Kidney (tissue), 13 donors: ENCODE measurements at regions not wholly inside any gene's neighbourhood (a gene's known extent, or its start where the extent isn't known, plus 50 kb on each side); places are given as distances from the start of the nearest gene placed in this dataset.

Experiments used
- DNase-seq, 5 donors: peaks; one replicate each; pipeline ENCODE4 v3.0.0-alpha.2; 2013 to 2020
- FAIRE-seq: peaks from 2 replicates; lab custom pipeline; 2012; peaks lifted over from hg19 to GRCh38; lab: Jason Lieb, UNC
- H3K27ac ChIP-seq, 2 donors: one replicate each; pipeline ENCODE4 v1.7.0; 2013; ENCODE audit warnings: low read depth in 2 of 2, low read length in 2 of 2, inconsistent platforms in 1 of 2
- H3K27me3 ChIP-seq: one replicate; pipeline ENCODE4 v1.7.1; 2013; ENCODE audit warnings: low read length, inconsistent platforms; ENCODE audit not compliant: control insufficient read depth, insufficient read depth
- H3K36me3 ChIP-seq, 3 donors: one replicate each; pipeline versions ENCODE4 v1.7.0 to v1.7.1; 2013; ENCODE audit warnings: low read length in 3 of 3, control low read depth in 1 of 3, inconsistent platforms in 1 of 3; ENCODE audit not compliant: insufficient read depth in 3 of 3, control insufficient read depth in 2 of 3
- H3K4me1 ChIP-seq, 3 donors: one replicate each; pipeline versions ENCODE4 v1.7.0 to v1.7.1; 2013; ENCODE audit warnings: low read length in 3 of 3, inconsistent platforms in 1 of 3, low read depth in 1 of 3; ENCODE audit not compliant: control insufficient read depth in 2 of 3, insufficient read depth in 2 of 3
- H3K4me3 ChIP-seq, 3 donors: one replicate each; pipeline versions ENCODE4 v1.7.0 to v1.8.1; 2013; ENCODE audit warnings: low read length in 3 of 3, control low read depth in 1 of 3, inconsistent platforms in 1 of 3
- H3K9ac ChIP-seq, 3 donors: one replicate each; pipeline versions ENCODE4 v1.7.0 to v1.7.1; 2013; ENCODE audit warnings: low read length in 3 of 3, control low read depth in 1 of 3, inconsistent platforms in 1 of 3
- H3K9me3 ChIP-seq, 3 donors: one replicate each; pipeline versions ENCODE4 v1.7.0 to v1.7.1; 2013; ENCODE audit warnings: low read length in 3 of 3, control low read depth in 1 of 3, inconsistent platforms in 1 of 3; ENCODE audit not compliant: control insufficient read depth in 2 of 3, insufficient read depth in 1 of 3
- CTCF ChIP-seq: IDR thresholded peaks from 3 replicates; pipeline ENCODE4 v1.5.1; 2012; ENCODE audit warnings: mild to moderate bottlenecking, moderate library complexity, borderline replicate concordance; ENCODE audit not compliant: insufficient read depth; ENCODE audit errors: extremely low read depth
- intact Hi-C: fragments of 100-400 bp; cut with DNase I; formaldehyde crosslinking; loops from one replicate; pipeline ENCODE4 v1.11.1; 2022
- donor health status: control.
- donor health status: control.
- donor health status: control.
- donor health status: control.
- donor health status: control.
- donor health status: DM: yes; HTN: yes; CAD: no.
- donor health status: Normal renal cell carcinoma (clear cell type).

DNA sequence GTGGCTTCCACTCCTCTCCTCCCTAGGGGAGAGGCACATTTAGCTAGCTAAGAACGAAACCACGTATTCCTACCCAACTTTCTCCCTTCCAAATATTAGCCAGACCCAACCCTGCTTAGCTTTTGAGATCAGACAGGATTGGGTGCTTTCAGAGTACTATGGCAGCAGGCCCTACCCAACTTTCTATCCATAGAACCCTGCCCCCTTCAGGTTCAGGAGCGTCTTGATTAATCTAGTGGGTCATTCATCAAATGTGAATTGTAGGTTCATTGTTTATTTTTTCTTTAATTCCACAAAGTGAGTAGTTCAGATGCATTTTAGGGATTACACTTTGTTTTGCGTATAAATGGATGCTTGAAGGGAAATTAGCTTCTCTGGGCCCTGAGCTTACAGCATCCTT, 188.3 kb downstream of the MIB1 start:
- FAIRE-seq = no peak
- intact Hi-C loops = no loop called here
- Histone ChIP-seq H3K27me3 (no peaks in the 10 kb centered on the region), H3K4me3 (no peak overlapping the region), H3K27ac (no peak overlapping the region), H3K4me1 (no peaks in the 10 kb centered on the region), H3K36me3 (no peaks in the 10 kb centered on the region), H3K9ac (no peak overlapping the region), H3K9me3 (no peaks in the 10 kb centered on the region)
- no peak for TF ChIP-seq CTCF
- DNase-seq = no peak

DNA sequence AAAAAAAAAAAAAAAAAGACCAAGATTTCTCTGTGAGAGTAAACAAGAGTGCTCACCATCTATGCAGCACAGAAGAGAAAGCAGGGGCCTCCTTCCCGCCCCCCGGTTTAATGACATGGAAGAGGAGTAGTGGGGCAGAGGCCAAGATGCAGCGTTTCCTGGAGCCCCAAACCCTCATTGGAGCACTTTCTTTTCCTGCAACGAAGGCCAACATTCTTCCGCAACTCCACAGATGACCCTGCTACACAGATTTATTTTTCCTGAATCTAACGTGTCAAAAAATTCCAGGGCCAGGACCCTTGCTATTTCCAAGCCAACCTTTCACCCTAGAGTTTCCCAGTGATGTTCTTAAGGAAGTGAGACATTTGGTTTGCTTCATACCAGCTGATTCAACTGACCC, 189.6 kb downstream of the MIB1 start:
- no peak overlapping the region for H3K27ac ChIP-seq
- TF ChIP-seq CTCF = no peak
- H3K4me3 ChIP-seq = no peak overlapping the region
- H3K36me3 ChIP-seq = no peaks in the 10 kb centered on the region
- H3K4me1 ChIP-seq = no peaks in the 10 kb centered on the region
- intact Hi-C loops = no loop called here
- DNase-seq (peak in 3 of 5 donors; percentile 29 to 75 (median 33)), FAIRE-seq (no peak)
- no peaks in the 10 kb centered on the region for H3K9me3 ChIP-seq
- H3K9ac ChIP-seq = no peak overlapping the region
- H3K27me3 ChIP-seq = no peaks in the 10 kb centered on the region

DNA sequence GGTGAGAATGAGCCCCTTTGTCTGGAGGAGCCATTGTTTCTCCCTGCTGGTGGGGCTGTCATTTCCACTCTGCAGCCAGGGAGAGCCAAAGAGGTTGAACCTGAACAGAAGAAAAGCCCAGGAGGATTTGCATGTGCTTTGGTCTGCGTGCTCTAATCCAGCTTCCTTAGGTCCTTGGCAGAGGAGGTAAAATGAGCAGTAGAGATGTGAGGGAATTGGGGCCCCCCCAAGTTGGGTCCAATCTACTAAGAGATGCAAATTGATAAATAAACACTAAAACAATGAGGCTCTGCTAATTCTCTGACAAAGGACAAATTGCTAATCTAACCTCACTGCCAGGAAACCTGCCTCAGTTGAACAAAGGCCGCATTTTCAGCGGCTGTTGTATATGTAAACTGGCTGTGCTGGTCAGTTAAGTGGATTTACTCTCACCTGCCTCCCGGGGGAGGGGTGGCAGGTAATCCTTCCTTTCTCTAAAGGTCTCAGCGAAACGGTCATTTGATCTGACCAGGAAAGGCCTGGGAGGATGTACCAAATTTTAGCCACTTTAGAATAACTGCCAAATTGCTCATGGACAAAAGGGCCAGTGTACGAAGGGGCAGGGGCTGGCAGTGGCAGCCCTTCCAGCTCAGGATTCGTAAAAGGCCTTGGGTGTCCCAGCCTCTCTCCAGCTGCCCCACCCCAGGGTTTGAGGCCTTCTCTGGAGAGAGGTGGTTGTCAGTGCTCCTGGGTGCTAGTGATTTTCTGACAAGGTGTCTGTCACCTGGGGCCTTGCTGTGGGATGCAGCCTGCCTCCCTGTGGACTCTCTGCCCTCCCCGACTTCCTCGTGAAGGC, 193.6 kb downstream of the MIB1 start:
- no peak overlapping the region for H3K4me3 ChIP-seq
- H3K9me3 ChIP-seq = no peaks in the 10 kb centered on the region
- H3K27ac ChIP-seq = no peak overlapping the region
- no peaks in the 10 kb centered on the region for H3K27me3 ChIP-seq
- FAIRE-seq (no peak), DNase-seq (no peak)
- no peaks in the 10 kb centered on the region for H3K4me1 ChIP-seq
- TF ChIP-seq CTCF = no peak
- intact Hi-C loops = no loop called here
- H3K9ac ChIP-seq = no peak overlapping the region
- H3K36me3 ChIP-seq = no peaks in the 10 kb centered on the region

DNA sequence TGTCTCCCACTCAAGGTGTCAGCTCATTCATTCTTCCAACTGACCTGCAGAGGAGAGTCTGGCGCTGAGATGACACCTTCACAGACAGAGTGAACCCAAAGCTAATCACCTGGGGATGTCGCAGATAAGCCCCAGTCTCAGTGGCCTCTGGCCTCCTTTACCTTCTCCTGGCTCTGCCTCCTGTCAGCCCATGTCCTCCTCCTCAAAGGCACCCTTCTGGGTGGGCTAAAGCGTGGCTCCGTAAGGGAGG, 194.1 kb downstream of the MIB1 start:
- no peak for FAIRE-seq

More for the DNA sequence above, 194.1 kb downstream of the MIB1 start:
- no peaks in the 10 kb centered on the region for H3K9me3 ChIP-seq
- intact Hi-C loops = no loop called here
- no peak overlapping the region for H3K27ac ChIP-seq
- H3K36me3 ChIP-seq = no peaks in the 10 kb centered on the region
- H3K27me3 ChIP-seq = no peaks in the 10 kb centered on the region
- TF ChIP-seq CTCF = no peak
- no peak for DNase-seq
- no peak overlapping the region for H3K9ac ChIP-seq
- no peak overlapping the region for H3K4me3 ChIP-seq
- no peaks in the 10 kb centered on the region for H3K4me1 ChIP-seq
